Mesendoderm (in vitro differentiated cells): ENCODE measurements at regions not wholly inside any gene's neighbourhood (a gene's known extent, or its start where the extent isn't known, plus 50 kb on each side); places are given as distances from the start of the nearest gene placed in this dataset.

Experiments used
- DNase-seq: peaks from one replicate; pipeline ENCODE4 v3.0.0; 2013
- H2AK5ac ChIP-seq: 2 replicates; pipeline ENCODE4 v1.6.1; 2013; ENCODE audit warnings: low read length, inconsistent platforms
- H2BK120ac ChIP-seq: 2 replicates; pipeline ENCODE4 v1.6.1; 2013; ENCODE audit warnings: low read depth, mild to moderate bottlenecking, low read length, moderate library complexity, mixed read lengths
- H2BK15ac ChIP-seq: replicated peaks from 2 replicates; pipeline ENCODE4 v1.6.1; 2013; ENCODE audit warnings: low read depth, mild to moderate bottlenecking, moderate library complexity
- H2BK5ac ChIP-seq: 2 replicates; pipeline ENCODE4 v1.6.1; 2013; ENCODE audit warnings: low read length, inconsistent platforms
- H3K18ac ChIP-seq: 2 replicates; pipeline ENCODE4 v1.6.1; 2013; ENCODE audit warnings: mild to moderate bottlenecking, low read length, mixed read lengths
- H3K23ac ChIP-seq: one replicate; pipeline ENCODE4 v1.6.1; 2013; ENCODE audit warnings: low read length
- H3K27ac ChIP-seq: 2 replicates; pipeline ENCODE4 v1.5.1; 2013; ENCODE audit warnings: low read depth, mild to moderate bottlenecking, inconsistent platforms, low read length, moderate library complexity
- H3K27me3 ChIP-seq: 2 replicates; pipeline ENCODE4 v1.6.1; 2013; ENCODE audit warnings: low read length, control low read depth, mild to moderate bottlenecking, inconsistent platforms; ENCODE audit not compliant: insufficient read depth, poor library complexity
- H3K36me3 ChIP-seq: 2 replicates; pipeline ENCODE4 v1.6.1; 2013; ENCODE audit warnings: low read length, inconsistent platforms; ENCODE audit not compliant: control insufficient read depth, insufficient read depth
- H3K4ac ChIP-seq: one replicate; pipeline ENCODE4 v1.6.1; 2013; ENCODE audit warnings: low read depth, mild to moderate bottlenecking, low read length, moderate library complexity
- H3K4me1 ChIP-seq: 2 replicates; pipeline ENCODE4 v1.6.1; 2013; ENCODE audit warnings: low read depth, low read length, inconsistent platforms; ENCODE audit not compliant: control insufficient read depth
- H3K4me2 ChIP-seq: 2 replicates; pipeline ENCODE4 v1.6.1; 2013; ENCODE audit warnings: low read length
- H3K4me3 ChIP-seq: 2 replicates; pipeline ENCODE4 v1.5.1; 2013; ENCODE audit warnings: mild to moderate bottlenecking, low read length
- H3K56ac ChIP-seq: one replicate; pipeline ENCODE4 v1.6.1; 2013; ENCODE audit warnings: low read length
- H3K79me1 ChIP-seq: 2 replicates; pipeline ENCODE4 v1.6.1; 2013; ENCODE audit warnings: low read length, inconsistent platforms
- H3K79me2 ChIP-seq: 2 replicates; pipeline ENCODE4 v1.6.1; 2013; ENCODE audit warnings: mild to moderate bottlenecking, low read length; ENCODE audit not compliant: control insufficient read depth, insufficient read depth
- H3K9ac ChIP-seq: 2 replicates; pipeline ENCODE4 v1.6.1; 2013; ENCODE audit warnings: low read length, inconsistent platforms
- H4K5ac ChIP-seq: one replicate; pipeline ENCODE4 v1.6.1; 2013; ENCODE audit warnings: low read length
- H4K8ac ChIP-seq: one replicate; pipeline ENCODE4 v1.6.1; 2013; ENCODE audit warnings: low read depth, mild to moderate bottlenecking, control low read depth, low read length, moderate library complexity
- WGBS: extraction: QIAGEN DNeasy Blood & Tissue Kit; methylation state at CpG from one replicate; pipeline ENCODE4 v1.1.7; 2013; ENCODE audit warnings: low lambda C conversion rate, missing lambda C conversion rate; ENCODE audit not compliant: insufficient coverage; ENCODE audit errors: extremely low coverage; 5-methylcytosine and 5-hydroxymethylcytosine counted together

DNA sequence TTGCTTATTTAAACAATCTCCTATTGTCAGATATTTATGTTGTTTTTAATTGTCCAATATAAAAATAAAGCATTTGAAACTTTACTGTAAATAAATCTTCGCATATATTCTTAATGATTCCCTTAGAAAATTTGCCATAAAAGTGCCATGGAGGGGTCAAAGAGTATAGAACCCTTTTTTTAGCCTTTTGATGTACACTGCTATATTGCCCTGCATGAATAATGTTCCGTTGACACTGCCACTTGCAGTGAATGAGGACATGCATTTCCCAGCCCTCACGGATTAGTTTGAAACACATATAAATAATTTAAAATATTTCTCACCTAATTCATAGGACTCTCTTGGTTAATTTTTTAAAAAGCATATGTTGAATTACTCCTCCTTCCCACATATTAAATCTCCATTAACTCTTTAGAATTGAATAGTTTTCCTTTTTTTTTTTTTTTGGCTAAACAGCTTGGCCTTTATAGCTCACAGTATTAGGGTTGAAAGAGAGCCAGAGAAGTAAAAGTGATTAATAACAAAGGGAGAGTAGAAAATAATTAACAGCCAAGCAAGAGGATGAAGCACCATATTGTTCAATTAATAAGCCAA lies 129.8 kb upstream of the SGCD start:
- Histone ChIP-seq H3K4me3 (no peak overlapping the region), H3K9ac (no peak overlapping the region), H3K18ac (no peak overlapping the region), H3K56ac (no peak overlapping the region), H3K4ac (no peak overlapping the region), H3K79me2 (no peaks in the 10 kb centered on the region), H4K5ac (no peak overlapping the region), H3K27me3 (no peaks in the 10 kb centered on the region), H3K79me1 (no peaks in the 10 kb centered on the region), H2BK5ac (no peak overlapping the region), H4K8ac (no peak overlapping the region), H2AK5ac (no peak overlapping the region), H3K23ac (no peak overlapping the region), H3K4me2 (no peak overlapping the region), H3K27ac (no peak overlapping the region), H2BK15ac (no peak overlapping the region), H3K36me3 (no peaks in the 10 kb centered on the region), H3K4me1 (no peaks in the 10 kb centered on the region), H2BK120ac (no peak overlapping the region)
- DNase-seq = no peak
- WGBS = no CpG with 5 or more reads among the region's 3 CpGs

DNA sequence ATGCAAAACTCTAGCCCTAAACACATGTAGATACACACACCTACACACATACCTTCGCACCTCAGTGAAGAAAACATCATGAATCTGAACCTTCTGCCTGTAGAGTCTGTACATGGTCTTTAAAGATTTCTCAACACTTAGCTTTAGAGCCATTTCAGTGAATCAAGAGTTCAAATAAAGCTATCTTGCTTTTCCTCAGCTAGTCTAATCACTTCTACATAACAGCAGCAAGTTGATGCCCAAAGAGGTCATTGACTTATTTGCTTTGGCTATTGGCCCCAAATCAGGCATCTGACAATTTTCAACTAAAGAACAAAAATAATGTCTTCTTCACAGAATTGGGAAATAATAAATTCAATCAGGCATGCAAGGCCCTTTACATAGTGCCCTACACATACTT lies 127.9 kb upstream of the SGCD start:
- no peaks in the 10 kb centered on the region for H3K79me2 ChIP-seq
- no peak for DNase-seq
- H4K8ac ChIP-seq = no peak overlapping the region
- H3K9ac ChIP-seq = no peak overlapping the region
- H3K27me3 ChIP-seq = no peaks in the 10 kb centered on the region
- H4K5ac ChIP-seq = no peak overlapping the region
- no peak overlapping the region for H3K23ac ChIP-seq
- no peak overlapping the region for H2AK5ac ChIP-seq
- WGBS = no CpG with 5 or more reads among the region's 1 CpG
- no peak overlapping the region for H3K4me2 ChIP-seq
- no peak overlapping the region for H2BK5ac ChIP-seq
- H2BK120ac ChIP-seq = no peak overlapping the region
- H3K4ac ChIP-seq = no peak overlapping the region
- no peak overlapping the region for H3K18ac ChIP-seq
- no peak overlapping the region for H2BK15ac ChIP-seq
- no peak overlapping the region for H3K56ac ChIP-seq
- no peaks in the 10 kb centered on the region for H3K36me3 ChIP-seq
- no peak overlapping the region for H3K27ac ChIP-seq
- H3K4me3 ChIP-seq = no peak overlapping the region
- H3K4me1 ChIP-seq = no peaks in the 10 kb centered on the region
- H3K79me1 ChIP-seq = no peaks in the 10 kb centered on the region

DNA sequence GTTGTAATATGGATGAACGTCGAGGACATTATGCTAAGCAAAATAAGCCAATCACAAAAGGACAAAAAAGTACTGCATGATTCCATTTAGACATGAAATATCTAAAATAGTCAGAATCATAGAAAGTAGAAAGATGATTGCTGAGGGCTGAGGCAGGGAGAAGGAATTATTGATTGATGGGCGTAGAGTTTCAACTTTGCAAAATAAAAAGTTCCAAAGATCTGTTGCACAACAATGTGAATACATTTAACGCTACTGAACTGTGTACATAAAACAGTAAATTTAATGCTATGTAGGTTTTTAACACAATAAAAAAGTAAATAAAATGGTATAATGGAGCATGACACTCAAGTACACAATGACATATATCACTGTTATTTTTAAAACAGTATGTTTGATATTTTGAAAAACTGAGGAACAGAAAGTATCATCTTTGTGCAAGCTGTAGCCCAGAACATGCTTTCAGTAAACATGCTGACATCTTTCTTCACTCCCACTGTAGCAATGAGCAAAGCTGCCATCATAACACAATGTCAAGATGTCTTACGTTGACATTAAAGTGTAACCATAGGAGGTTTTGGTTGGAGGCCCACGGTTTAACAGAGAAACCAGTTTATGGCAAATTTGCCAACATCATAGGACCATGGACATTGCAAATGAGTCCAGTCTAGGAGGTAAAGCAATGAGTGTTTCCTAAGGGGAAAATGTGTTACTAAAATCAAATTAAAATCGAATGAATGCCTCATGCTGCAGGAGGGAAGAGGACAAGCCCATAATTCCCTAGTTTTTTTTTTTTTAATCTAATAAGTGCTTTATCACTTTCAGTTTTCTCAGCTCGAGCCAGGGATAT lies 125.8 kb upstream of the SGCD start:
- no peak for DNase-seq
- no peak overlapping the region for H4K5ac ChIP-seq
- no peaks in the 10 kb centered on the region for H3K4me1 ChIP-seq
- H3K56ac ChIP-seq = no peak overlapping the region
- no peak overlapping the region for H2AK5ac ChIP-seq
- no peak overlapping the region for H3K27ac ChIP-seq
- no peak overlapping the region for H3K4me3 ChIP-seq
- H2BK15ac ChIP-seq = no peak overlapping the region
- H3K36me3 ChIP-seq = no peaks in the 10 kb centered on the region
- no CpG with 5 or more reads among the region's 8 CpGs for WGBS
- H3K18ac ChIP-seq = no peak overlapping the region
- H2BK120ac ChIP-seq = no peak overlapping the region
- no peak overlapping the region for H4K8ac ChIP-seq
- no peak overlapping the region for H3K4me2 ChIP-seq
- no peaks in the 10 kb centered on the region for H3K79me1 ChIP-seq
- no peak overlapping the region for H3K9ac ChIP-seq
- no peak overlapping the region for H3K4ac ChIP-seq
- no peaks in the 10 kb centered on the region for H3K27me3 ChIP-seq
- H3K23ac ChIP-seq = no peak overlapping the region
- no peak overlapping the region for H2BK5ac ChIP-seq
- H3K79me2 ChIP-seq = no peaks in the 10 kb centered on the region

DNA sequence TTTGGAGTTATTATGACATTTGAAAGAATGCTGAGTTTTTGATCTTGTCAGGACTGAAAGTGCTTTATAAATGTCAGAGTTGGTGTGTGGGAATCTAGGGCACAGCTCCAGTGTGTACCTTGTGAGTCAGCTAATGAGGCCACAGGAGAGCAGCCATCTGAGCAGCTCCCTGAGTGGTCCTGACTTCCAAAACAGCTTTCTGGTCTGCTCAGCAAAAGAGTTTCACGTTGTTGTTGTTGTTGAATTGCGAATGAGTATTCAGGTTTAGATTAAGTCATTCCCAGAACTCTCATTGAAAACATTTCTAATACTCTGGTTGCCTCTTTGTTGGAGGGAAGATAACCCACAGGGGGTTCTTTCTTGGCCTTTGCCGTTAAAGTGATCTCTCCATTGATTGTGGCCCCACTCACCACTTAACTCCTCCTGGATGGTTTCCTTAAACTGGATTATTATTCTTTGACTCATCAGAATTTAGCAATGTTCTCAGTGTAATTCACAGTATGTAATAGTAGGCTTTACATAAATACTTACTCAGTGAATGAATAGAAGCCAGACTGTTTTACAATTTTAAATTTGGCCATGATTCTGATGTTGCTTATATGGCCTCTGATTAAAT lies 125.1 kb upstream of the SGCD start:
- no peaks in the 10 kb centered on the region for H3K36me3 ChIP-seq
- H3K4me2 ChIP-seq = no peak overlapping the region
- H2BK15ac ChIP-seq = no peak overlapping the region
- H3K79me2 ChIP-seq = no peaks in the 10 kb centered on the region
- no peak for DNase-seq
- H3K23ac ChIP-seq = no peak overlapping the region
- no CpG with 5 or more reads among the region's 3 CpGs for WGBS
- H3K9ac ChIP-seq = no peak overlapping the region
- no peak overlapping the region for H3K18ac ChIP-seq
- no peaks in the 10 kb centered on the region for H3K27me3 ChIP-seq
- H2AK5ac ChIP-seq = no peak overlapping the region
- no peaks in the 10 kb centered on the region for H3K4me1 ChIP-seq
- H4K8ac ChIP-seq = no peak overlapping the region
- no peak overlapping the region for H3K4ac ChIP-seq
- H3K56ac ChIP-seq = no peak overlapping the region
- H3K79me1 ChIP-seq = no peaks in the 10 kb centered on the region
- H2BK120ac ChIP-seq = no peak overlapping the region
- no peak overlapping the region for H2BK5ac ChIP-seq
- no peak overlapping the region for H4K5ac ChIP-seq
- no peak overlapping the region for H3K4me3 ChIP-seq
- H3K27ac ChIP-seq = no peak overlapping the region

DNA sequence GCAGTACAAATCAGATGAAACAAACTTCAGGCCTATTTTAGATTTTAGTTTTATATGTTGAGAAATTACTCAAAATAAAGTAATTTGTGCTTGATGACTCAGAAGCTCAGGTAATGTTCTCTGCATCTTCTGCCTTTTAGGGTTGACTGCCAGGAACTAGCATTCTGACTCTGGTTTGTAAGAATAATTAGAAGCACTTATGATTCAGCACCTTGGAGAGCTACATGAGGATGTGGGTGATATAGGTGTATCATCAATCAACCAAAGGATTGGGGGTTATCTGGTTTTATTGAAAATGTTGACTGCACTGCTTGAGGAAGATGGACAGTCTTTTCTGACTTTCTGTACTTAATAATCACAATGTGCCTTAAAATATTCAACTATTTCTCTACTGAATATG lies 118.7 kb upstream of the SGCD start:
- Histone ChIP-seq H4K8ac (no peak overlapping the region), H3K9ac (no peak overlapping the region), H3K27ac (no peak overlapping the region), H3K56ac (no peak overlapping the region), H3K36me3 (no peaks in the 10 kb centered on the region), H2BK5ac (no peak overlapping the region), H3K79me1 (no peaks in the 10 kb centered on the region), H3K23ac (no peak overlapping the region), H3K18ac (no peak overlapping the region), H2AK5ac (no peak overlapping the region), H2BK15ac (no peak overlapping the region), H3K4me1 (no peaks in the 10 kb centered on the region), H3K4me3 (no peak overlapping the region), H3K4me2 (no peak overlapping the region), H2BK120ac (no peak overlapping the region), H3K27me3 (no peaks in the 10 kb centered on the region), H4K5ac (no peak overlapping the region), H3K4ac (no peak overlapping the region), H3K79me2 (no peaks in the 10 kb centered on the region)
- peak; percentile 54 for DNase-seq
